Right atrium auricular region (tissue), 2 donors: ENCODE measurements at regions not wholly inside any gene's neighbourhood (a gene's known extent, or its start where the extent isn't known, plus 50 kb on each side); places are given as distances from the start of the nearest gene placed in this dataset.

Source experiments
- DNase-seq: peaks from one replicate; pipeline ENCODE4 v3.0.0-alpha.2; 2019; ENCODE audit warnings: low spot score
- H3K27ac ChIP-seq, 2 donors: fragments of 200-600 bp; sonication (generic); 1 replicate in 1 of 2; 2 replicates in 1 of 2; pipeline ENCODE4 v1.5.1; 2016 to 2019
- H3K27me3 ChIP-seq, 2 donors: fragments of 200-600 bp; sonication (generic); one replicate each; pipeline versions ENCODE4 v1.5.1 to v1.6.0; 2017 to 2019
- H3K36me3 ChIP-seq: fragments of 200-600 bp; sonication (generic); one replicate; pipeline ENCODE4 v1.5.1; 2016
- H3K4me1 ChIP-seq, 2 donors: fragments of 200-600 bp; sonication (generic); one replicate each; pipeline versions ENCODE4 v1.5.1 to v1.6.0; 2017 to 2019
- H3K4me3 ChIP-seq, 2 donors: fragments of 200-600 bp; sonication (generic); 1 replicate in 1 of 2; 2 replicates in 1 of 2; pipeline ENCODE4 v1.5.1; 2017 to 2019; ENCODE audit warnings: mild to moderate bottlenecking in 1 of 2, moderate library complexity in 1 of 2
- H3K9me3 ChIP-seq, 2 donors: fragments of 200-600 bp; sonication (generic); one replicate each; pipeline ENCODE4 v1.5.1; 2019
- TF ChIP-seq, protein P1 (sequence below), 2 donors: fragments of 200-600 bp; sonication (generic); IDR thresholded peaks; one replicate each; pipeline ENCODE4 v1.5.1; 2019; ENCODE audit warnings: antibody characterized with exemption in 2 of 2

- Histone ChIP-seq H3K4me3 (no peak overlapping the region), H3K27me3 (no peaks in the 10 kb centered on the region), H3K4me1 (no peaks in the 10 kb centered on the region), H3K9me3 (no peaks in the 10 kb centered on the region), H3K27ac (peak overlapping the region; percentile 46 to 70), H3K36me3 (no peaks in the 10 kb centered on the region)
- DNase-seq: no peak
- TF ChIP-seq, protein P1, sequence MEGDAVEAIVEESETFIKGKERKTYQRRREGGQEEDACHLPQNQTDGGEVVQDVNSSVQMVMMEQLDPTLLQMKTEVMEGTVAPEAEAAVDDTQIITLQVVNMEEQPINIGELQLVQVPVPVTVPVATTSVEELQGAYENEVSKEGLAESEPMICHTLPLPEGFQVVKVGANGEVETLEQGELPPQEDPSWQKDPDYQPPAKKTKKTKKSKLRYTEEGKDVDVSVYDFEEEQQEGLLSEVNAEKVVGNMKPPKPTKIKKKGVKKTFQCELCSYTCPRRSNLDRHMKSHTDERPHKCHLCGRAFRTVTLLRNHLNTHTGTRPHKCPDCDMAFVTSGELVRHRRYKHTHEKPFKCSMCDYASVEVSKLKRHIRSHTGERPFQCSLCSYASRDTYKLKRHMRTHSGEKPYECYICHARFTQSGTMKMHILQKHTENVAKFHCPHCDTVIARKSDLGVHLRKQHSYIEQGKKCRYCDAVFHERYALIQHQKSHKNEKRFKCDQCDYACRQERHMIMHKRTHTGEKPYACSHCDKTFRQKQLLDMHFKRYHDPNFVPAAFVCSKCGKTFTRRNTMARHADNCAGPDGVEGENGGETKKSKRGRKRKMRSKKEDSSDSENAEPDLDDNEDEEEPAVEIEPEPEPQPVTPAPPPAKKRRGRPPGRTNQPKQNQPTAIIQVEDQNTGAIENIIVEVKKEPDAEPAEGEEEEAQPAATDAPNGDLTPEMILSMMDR (IDR thresholded peaks at IDR 0.05): no peak
Measured at GRCh38 chr15:69810431-69811354, 287.0 kb downstream of the TLE3 start.

GRCh38 chr15:69812861-69813261 is 284.9 kb downstream of the TLE3 start:
- H3K9me3 ChIP-seq: no peaks in the 10 kb centered on the region
- H3K27ac ChIP-seq: no peak overlapping the region
- no peaks in the 10 kb centered on the region for H3K4me1 ChIP-seq
- no peaks in the 10 kb centered on the region for H3K36me3 ChIP-seq
- H3K27me3 ChIP-seq: no peaks in the 10 kb centered on the region
- no peak for DNase-seq
- no peak overlapping the region for H3K4me3 ChIP-seq
- TF ChIP-seq, protein P1 (IDR thresholded peaks at IDR 0.05): no peak

DNA sequence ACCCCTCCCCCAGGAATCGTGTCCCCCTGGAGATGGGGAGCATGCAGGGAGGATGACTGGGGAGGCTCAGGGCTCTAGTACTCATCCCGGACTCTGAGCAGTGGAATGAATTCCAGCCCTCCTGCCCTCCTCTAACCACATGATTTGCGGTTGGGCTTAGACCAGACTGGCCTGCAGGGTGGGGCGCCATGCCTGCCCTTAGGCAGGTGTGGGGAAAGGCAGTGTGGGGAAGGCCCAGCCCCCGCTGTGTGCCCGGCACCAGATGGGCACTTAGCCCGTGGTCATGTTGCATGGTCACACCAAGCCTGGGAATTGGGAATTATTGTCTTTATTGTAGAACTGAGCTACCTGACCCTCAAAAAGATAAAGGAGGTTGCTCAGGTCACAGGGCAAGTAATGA is 283.8 kb downstream of the TLE3 start:
- Histone ChIP-seq H3K9me3 (no peaks in the 10 kb centered on the region), H3K4me3 (no peak overlapping the region), H3K36me3 (no peaks in the 10 kb centered on the region), H3K27ac (no peak overlapping the region), H3K4me1 (no peaks in the 10 kb centered on the region), H3K27me3 (no peaks in the 10 kb centered on the region)
- TF ChIP-seq, protein P1 (IDR thresholded peaks at IDR 0.05): no peak
- DNase-seq: no peak

DNA sequence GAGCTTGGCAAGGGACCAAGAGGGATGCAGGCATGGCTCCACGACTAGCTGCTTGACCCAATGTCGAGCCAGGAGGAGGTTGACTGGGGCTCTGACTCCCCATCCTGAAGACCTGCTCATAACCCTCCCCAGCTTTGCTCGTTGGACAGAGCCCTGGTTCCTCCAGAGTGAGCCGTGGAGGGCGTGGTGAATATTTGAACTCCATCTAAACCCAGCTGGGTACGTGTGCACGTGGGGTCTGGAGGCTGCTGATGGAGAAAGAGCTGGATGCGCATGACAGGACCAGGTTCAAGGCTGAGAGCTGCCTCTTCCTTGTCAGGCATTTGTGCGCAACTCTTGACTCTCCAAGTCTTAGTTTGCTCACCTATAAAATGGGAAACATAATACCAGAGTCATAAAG is 282.8 kb downstream of the TLE3 start:
- TF ChIP-seq, protein P1 (IDR thresholded peaks at IDR 0.05): no peak
- no peak for DNase-seq
- H3K4me1 ChIP-seq: no peaks in the 10 kb centered on the region
- H3K36me3 ChIP-seq: no peaks in the 10 kb centered on the region
- no peaks in the 10 kb centered on the region for H3K27me3 ChIP-seq
- no peaks in the 10 kb centered on the region for H3K9me3 ChIP-seq
- H3K4me3 ChIP-seq: no peak overlapping the region
- no peak overlapping the region for H3K27ac ChIP-seq

DNA sequence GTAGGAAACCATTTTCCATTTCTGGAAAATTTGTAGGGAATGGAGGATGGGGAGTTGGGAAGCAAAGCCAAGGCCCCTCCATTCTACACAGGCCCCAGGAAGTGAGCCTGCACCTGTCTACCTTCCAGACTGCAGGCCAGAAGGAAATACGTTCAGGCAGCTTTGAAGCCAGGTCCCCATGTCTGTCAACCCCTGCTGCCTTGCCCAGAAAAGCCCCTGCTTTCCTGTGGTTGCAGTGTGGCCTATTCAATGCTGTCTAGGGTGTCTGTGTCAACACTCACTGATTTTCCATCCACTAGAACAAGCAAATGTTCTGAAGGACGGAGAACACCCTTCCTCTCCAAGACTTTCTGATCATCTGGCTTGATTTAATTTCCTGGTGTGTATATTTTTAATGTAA is 281.9 kb downstream of the TLE3 start:
- Histone ChIP-seq H3K4me1 (no peaks in the 10 kb centered on the region), H3K4me3 (no peak overlapping the region), H3K36me3 (no peaks in the 10 kb centered on the region), H3K9me3 (no peaks in the 10 kb centered on the region), H3K27ac (no peak overlapping the region), H3K27me3 (no peaks in the 10 kb centered on the region)
- TF ChIP-seq, protein P1 (IDR thresholded peaks at IDR 0.05): no peak
- no peak for DNase-seq
